Neuronal stem cell (in vitro differentiated cells): ENCODE measurements at regions not wholly inside any gene's neighbourhood (a gene's known extent, or its start where the extent isn't known, plus 50 kb on each side); places are given as distances from the start of the nearest gene placed in this dataset.
A peak's percentile ranks its signal among the peaks of the same experiment; 100 is the strongest.
"Not testable (repeated sequence)": the region's sequence is repeated elsewhere in the genome, so short reads cannot be mapped to it uniquely, and the experiment has no call there.

Experiments
- DNase-seq: peaks from one replicate; pipeline ENCODE4 v3.0.0-alpha.2; 2013; ENCODE audit warnings: low spot score
- H2AFZ ChIP-seq: one replicate; pipeline ENCODE4 v1.6.1; 2013; ENCODE audit warnings: mild to moderate bottlenecking, low read length, inconsistent platforms
- H2AK5ac ChIP-seq: 2 replicates; pipeline ENCODE4 v1.6.1; 2013; ENCODE audit warnings: low read depth, mild to moderate bottlenecking, inconsistent platforms, low read length, moderate library complexity, mixed read lengths
- H2BK120ac ChIP-seq: 2 replicates; pipeline ENCODE4 v1.6.1; 2013; ENCODE audit warnings: low read depth, mild to moderate bottlenecking, inconsistent platforms, low read length, moderate library complexity, mixed read lengths
- H2BK12ac ChIP-seq: one replicate; pipeline ENCODE4 v1.6.1; 2013; ENCODE audit warnings: low read length, inconsistent platforms
- H2BK15ac ChIP-seq: 2 replicates; pipeline ENCODE4 v1.6.1; 2013; ENCODE audit warnings: mild to moderate bottlenecking, low read length, inconsistent platforms, mixed read lengths
- H2BK5ac ChIP-seq: one replicate; pipeline ENCODE4 v1.6.1; 2013; ENCODE audit warnings: inconsistent platforms, mild to moderate bottlenecking, low read length, moderate library complexity
- H3K14ac ChIP-seq: one replicate; pipeline ENCODE4 v1.6.1; 2013; ENCODE audit warnings: low read length, inconsistent platforms
- H3K18ac ChIP-seq: 2 replicates; pipeline ENCODE4 v1.6.1; 2013; ENCODE audit warnings: low read length, inconsistent platforms
- H3K23ac ChIP-seq: 2 replicates; pipeline ENCODE4 v1.6.1; 2013; ENCODE audit warnings: low read depth, mild to moderate bottlenecking, mixed read lengths, low read length, inconsistent platforms; ENCODE audit not compliant: poor library complexity
- H3K27ac ChIP-seq: replicated peaks from 3 replicates; pipeline ENCODE4 v1.5.1; 2013; ENCODE audit warnings: low read length, inconsistent platforms
- H3K27me3 ChIP-seq, 3 experiments: 2 replicates each; pipeline ENCODE4 v1.6.1; 2013; ENCODE audit warnings: low read length in 3 of 3, mild to moderate bottlenecking in 2 of 3, inconsistent platforms in 1 of 3, low read depth in 1 of 3, mixed read lengths in 1 of 3, moderate library complexity in 1 of 3; ENCODE audit not compliant: control insufficient read depth in 3 of 3, insufficient read depth in 3 of 3
- H3K36me3 ChIP-seq, 2 donors: replicated peaks in 1 of 2; 2 replicates each; pipeline ENCODE4 v1.6.1; 2013; ENCODE audit warnings: low read length in 2 of 2; ENCODE audit not compliant: control insufficient read depth in 2 of 2, insufficient read depth in 2 of 2
- H3K4ac ChIP-seq: 2 replicates; pipeline ENCODE4 v1.6.1; 2013; ENCODE audit warnings: inconsistent platforms, mild to moderate bottlenecking, low read length, moderate library complexity
- H3K4me1 ChIP-seq, 2 donors: 1 replicate in 1 of 2; 2 replicates in 1 of 2; pipeline ENCODE4 v1.6.1; 2013; ENCODE audit warnings: low read length in 2 of 2, low read depth in 1 of 2; ENCODE audit not compliant: control insufficient read depth in 2 of 2, insufficient read depth in 1 of 2
- H3K4me2 ChIP-seq: one replicate; pipeline ENCODE4 v1.6.1; 2013; ENCODE audit warnings: mild to moderate bottlenecking, low read length, inconsistent platforms; ENCODE audit not compliant: insufficient read depth, poor library complexity, severe bottlenecking
- H3K4me3 ChIP-seq, 2 donors: 2 replicates each; pipeline ENCODE4 v1.5.1; 2013; ENCODE audit warnings: low read length in 2 of 2, mild to moderate bottlenecking in 2 of 2, inconsistent platforms in 1 of 2, moderate library complexity in 1 of 2
- H3K79me1 ChIP-seq: one replicate; pipeline ENCODE4 v1.6.1; 2013; ENCODE audit warnings: low read depth, mild to moderate bottlenecking, inconsistent platforms, low read length, moderate library complexity
- H3K9ac ChIP-seq: one replicate; pipeline ENCODE4 v1.6.1; 2013; ENCODE audit warnings: mild to moderate bottlenecking, low read depth, low read length, inconsistent platforms; ENCODE audit not compliant: poor library complexity
- H3K9me3 ChIP-seq, 2 donors: replicated peaks in 1 of 2; 2 replicates each; pipeline versions ENCODE3 to v1.6.1; 2013; ENCODE audit warnings: low read length in 2 of 2, mild to moderate bottlenecking in 2 of 2, inconsistent platforms in 1 of 2, low read depth in 1 of 2, mixed read lengths in 1 of 2, moderate library complexity in 1 of 2; ENCODE audit not compliant: control insufficient read depth in 2 of 2, insufficient read depth in 1 of 2
- H4K8ac ChIP-seq: one replicate; pipeline ENCODE4 v1.6.1; 2013; ENCODE audit warnings: low read depth, mild to moderate bottlenecking, inconsistent platforms, low read length, moderate library complexity
- H4K91ac ChIP-seq: one replicate; pipeline ENCODE4 v1.6.1; 2013; ENCODE audit warnings: low read length, low read depth, mild to moderate bottlenecking, inconsistent platforms; ENCODE audit not compliant: poor library complexity
- WGBS, 2 donors: extraction: QIAGEN DNeasy Blood & Tissue Kit; methylation state at CpG; one replicate each; pipeline ENCODE4 v1.1.7; 2013; ENCODE audit warnings: missing lambda C conversion rate in 2 of 2, mixed read lengths in 1 of 2; ENCODE audit not compliant: insufficient read length in 2 of 2, insufficient replicate concordance in 1 of 2; ENCODE audit errors: extremely low coverage in 2 of 2; 5-methylcytosine and 5-hydroxymethylcytosine counted together

- Histone ChIP-seq H4K91ac (no peak overlapping the region), H2BK120ac (no peak overlapping the region), H3K4me2 (no peak overlapping the region), H3K4me1 (peaks cover 6 to 30% of the 10 kb centered on the region in 2 donors), H3K27ac (no peak overlapping the region), H3K9ac (no peak overlapping the region), H3K23ac (no peak overlapping the region), H2BK5ac (no peak overlapping the region), H3K9me3 (peaks cover 0 to 3% of the 10 kb centered on the region in 2 donors), H2BK12ac (no peak overlapping the region), H3K4me3 (no peak overlapping the region), H3K14ac (no peak overlapping the region), H4K8ac (no peak overlapping the region), H2AFZ (no peak overlapping the region), H3K27me3 (no peaks in the 10 kb centered on the region), H2AK5ac (no peak overlapping the region), H3K18ac (no peak overlapping the region), H3K4ac (no peak overlapping the region), H3K79me1 (no peaks in the 10 kb centered on the region), H2BK15ac (no peak overlapping the region), H3K36me3 (no peaks in the 10 kb centered on the region)
- no CpG with 5 or more reads among the region's 1 CpG for WGBS, 2 donors
- DNase-seq: no peak
These were observed 133.7 kb downstream of the LCA5 start for GRCh38 chr6:79403563-79403962.

DNA sequence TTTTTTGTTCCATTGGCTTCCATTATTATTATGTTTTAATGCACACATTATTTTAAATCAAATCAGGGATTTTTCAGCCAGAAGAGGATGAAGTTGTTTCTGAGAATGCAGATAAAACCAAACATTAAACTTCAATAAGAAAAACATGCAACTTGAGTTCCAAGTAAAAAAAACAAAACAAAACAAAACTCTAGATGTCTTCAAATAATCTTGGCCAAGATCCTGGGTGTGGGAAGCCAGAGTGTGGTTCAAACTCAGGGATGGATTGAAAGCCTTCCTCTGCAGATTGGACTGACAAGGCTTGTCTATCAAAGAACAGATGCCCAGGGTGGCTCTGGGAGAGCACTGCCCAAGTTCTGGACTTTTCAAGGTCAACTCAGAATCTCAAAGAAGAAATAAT is 134.1 kb downstream of the LCA5 start:
- H2AFZ ChIP-seq: no peak overlapping the region
- H3K14ac ChIP-seq: no peak overlapping the region
- no peak overlapping the region for H3K4me3 ChIP-seq
- H3K23ac ChIP-seq: no peak overlapping the region
- no peak overlapping the region for H4K91ac ChIP-seq
- no peak overlapping the region for H3K4ac ChIP-seq
- no peak overlapping the region for H2BK5ac ChIP-seq
- no peak for DNase-seq
- no peak overlapping the region for H3K27ac ChIP-seq
- H3K4me1 ChIP-seq: peaks cover 6 to 30% of the 10 kb centered on the region in 2 donors
- H2BK120ac ChIP-seq: no peak overlapping the region
- no peak overlapping the region for H2AK5ac ChIP-seq
- H3K4me2 ChIP-seq: no peak overlapping the region
- H3K27me3 ChIP-seq: no peaks in the 10 kb centered on the region
- no peaks in the 10 kb centered on the region for H3K36me3 ChIP-seq
- peaks cover 0 to 3% of the 10 kb centered on the region in 2 donors for H3K9me3 ChIP-seq
- H3K18ac ChIP-seq: no peak overlapping the region
- H3K79me1 ChIP-seq: no peaks in the 10 kb centered on the region
- H3K9ac ChIP-seq: no peak overlapping the region
- no peak overlapping the region for H2BK15ac ChIP-seq
- H4K8ac ChIP-seq: no peak overlapping the region
- no peak overlapping the region for H2BK12ac ChIP-seq

GRCh38 chr6:79399499-79399898 is 137.7 kb downstream of the LCA5 start:
- Histone ChIP-seq H3K18ac (no peak overlapping the region), H3K27ac (peak overlapping the region; percentile 8), H3K79me1 (no peaks in the 10 kb centered on the region), H3K4ac (no peak overlapping the region), H4K8ac (no peak overlapping the region), H3K27me3 (no peaks in the 10 kb centered on the region), H3K4me2 (no peak overlapping the region), H3K36me3 (no peaks in the 10 kb centered on the region), H3K4me3 (no peak overlapping the region), H4K91ac (no peak overlapping the region), H2AFZ (no peak overlapping the region), H3K4me1 (peaks cover 6 to 26% of the 10 kb centered on the region in 2 donors), H3K9ac (no peak overlapping the region), H2BK120ac (no peak overlapping the region), H3K9me3 (no peaks in the 10 kb centered on the region), H2BK5ac (no peak overlapping the region), H3K23ac (no peak overlapping the region), H2AK5ac (no peak overlapping the region), H3K14ac (no peak overlapping the region), H2BK15ac (no peak overlapping the region), H2BK12ac (no peak overlapping the region)
- no peak for DNase-seq
- WGBS, 2 donors: no CpG with 5 or more reads among the region's 3 CpGs

DNA sequence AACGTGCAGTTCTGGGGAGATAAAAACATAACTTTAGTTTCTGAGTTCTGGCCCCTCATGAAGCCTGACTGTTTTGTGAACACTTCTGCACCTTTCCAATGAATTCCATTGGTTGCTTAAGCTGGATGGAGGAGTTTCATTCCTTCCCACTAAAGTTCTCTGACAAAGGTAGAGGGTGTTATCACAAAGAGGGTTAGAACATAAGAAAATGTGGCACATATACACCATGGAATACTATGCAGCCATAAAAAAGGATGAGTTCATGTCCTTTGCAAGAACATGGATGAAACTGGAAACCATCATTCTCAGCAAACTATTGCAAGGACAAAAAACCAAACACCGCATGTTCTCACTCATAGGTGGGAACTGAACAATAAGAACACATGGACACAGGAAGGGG is 138.6 kb downstream of the LCA5 start:
- no CpG with 5 or more reads among the region's 2 CpGs for WGBS, 2 donors
- not testable (repeated sequence) for H3K4ac ChIP-seq, H3K23ac ChIP-seq

More for the DNA sequence above, 138.6 kb downstream of the LCA5 start:
- H4K91ac ChIP-seq, H3K36me3 ChIP-seq, H3K4me2 ChIP-seq, H3K4me3 ChIP-seq, DNase-seq, H4K8ac ChIP-seq, H2BK5ac ChIP-seq, H2AK5ac ChIP-seq, H3K79me1 ChIP-seq, H3K27me3 ChIP-seq, H3K14ac ChIP-seq, H3K18ac ChIP-seq, H2BK15ac ChIP-seq, H2BK120ac ChIP-seq, H2AFZ ChIP-seq, H3K9ac ChIP-seq, H2BK12ac ChIP-seq, H3K9me3 ChIP-seq, H3K27ac ChIP-seq: not testable (repeated sequence)
- H3K4me1 ChIP-seq: peaks cover 6 to 20% of the 10 kb centered on the region in 2 donors
